ENCODE measurements at regions not wholly inside any gene's neighbourhood (a gene's known extent, or its start where the extent isn't known, plus 50 kb on each side); places are given as distances from the start of the nearest gene placed in this dataset.

GRCh38 chr13:107690181-107690580 lies 525.2 kb downstream of the LIG4 start:
- intact Hi-C loops (cut with DNase I) = no loop called here
- H3K4me1 ChIP-seq = no peaks in the 10 kb centered on the region
- H3K27ac ChIP-seq = no peak overlapping the region
- H3K9me3 ChIP-seq = no peaks in the 10 kb centered on the region
- H3K4me3 ChIP-seq (replicated peaks in 1 of 3) = no peak overlapping the region
- no peaks in the 10 kb centered on the region for H3K36me3 ChIP-seq
- DNase-seq = no peak
- no peak for TF ChIP-seq CTCF (IDR thresholded peaks at IDR 0.05)
- no peak for TF ChIP-seq POLR2A (IDR thresholded peaks at IDR 0.05)
- WGBS, 2 donors = 22 to 25% methylated on average over 2 of the region's 2 CpGs
- no peaks in the 10 kb centered on the region for H3K27me3 ChIP-seq

- intact Hi-C loops (cut with DNase I) = no loop called here
- no peaks in the 10 kb centered on the region for H3K27me3 ChIP-seq
- no peaks in the 10 kb centered on the region for H3K36me3 ChIP-seq
- no peaks in the 10 kb centered on the region for H3K4me1 ChIP-seq
- H3K4me3 ChIP-seq (replicated peaks in 1 of 3) = no peak overlapping the region
- H3K27ac ChIP-seq = no peak overlapping the region
- TF ChIP-seq CTCF (IDR thresholded peaks at IDR 0.05) (no peak), POLR2A (IDR thresholded peaks at IDR 0.05) (no peak)
- no peak for DNase-seq
- WGBS, 2 donors = 94 to 95% methylated on average over 9 of the region's 9 CpGs
- no peaks in the 10 kb centered on the region for H3K9me3 ChIP-seq
These were observed 529.5 kb downstream of the LIG4 start for GRCh38 chr13:107685876-107686275.

GRCh38 chr13:107681600-107681999 lies 533.7 kb downstream of the LIG4 start:
- TF ChIP-seq POLR2A (IDR thresholded peaks at IDR 0.05) = no peak
- TF ChIP-seq CTCF (IDR thresholded peaks at IDR 0.05) = no peak
- WGBS, 2 donors = 55 to 72% methylated on average over 10 of the region's 10 CpGs
- intact Hi-C loops (cut with DNase I) = no loop called here

GRCh38 chr13:107680115-107680514 lies 535.2 kb downstream of the LIG4 start:
- Histone ChIP-seq H3K4me3 (replicated peaks in 1 of 3) (no peak overlapping the region), H3K27ac (no peak overlapping the region), H3K36me3 (no peaks in the 10 kb centered on the region), H3K9me3 (no peaks in the 10 kb centered on the region), H3K4me1 (no peaks in the 10 kb centered on the region), H3K27me3 (no peaks in the 10 kb centered on the region)
- no peak for DNase-seq
- intact Hi-C loops (cut with DNase I) = no loop called here
- TF ChIP-seq CTCF (IDR thresholded peaks at IDR 0.05) (no peak), POLR2A (IDR thresholded peaks at IDR 0.05) (no peak)
- 72 to 77% methylated on average over 7 of the region's 7 CpGs for WGBS, 2 donors

More at GRCh38 chr13:107681600-107681999, 533.7 kb downstream of the LIG4 start:
- no peak overlapping the region for H3K27ac ChIP-seq
- H3K9me3 ChIP-seq = no peaks in the 10 kb centered on the region
- DNase-seq = no peak
- H3K27me3 ChIP-seq = no peaks in the 10 kb centered on the region
- H3K4me1 ChIP-seq = no peaks in the 10 kb centered on the region
- H3K4me3 ChIP-seq (replicated peaks in 1 of 3) = no peak overlapping the region
- no peaks in the 10 kb centered on the region for H3K36me3 ChIP-seq

GRCh38 chr13:107678075-107678689 lies 537.2 kb downstream of the LIG4 start:
- TF ChIP-seq CTCF (IDR thresholded peaks at IDR 0.05) (no peak), POLR2A (IDR thresholded peaks at IDR 0.05) (no peak)
- H3K4me3 ChIP-seq (replicated peaks in 1 of 3) = no peak overlapping the region
- H3K9me3 ChIP-seq = no peaks in the 10 kb centered on the region
- no peaks in the 10 kb centered on the region for H3K4me1 ChIP-seq
- H3K27ac ChIP-seq = no peak overlapping the region
- H3K27me3 ChIP-seq = no peaks in the 10 kb centered on the region
- intact Hi-C loops (cut with DNase I) = no loop called here
- no peaks in the 10 kb centered on the region for H3K36me3 ChIP-seq
- 67 to 68% methylated on average over 11 of the region's 11 CpGs for WGBS, 2 donors
- no peak for DNase-seq

Measured in thyroid gland (tissue), 4 donors.